Ovary (tissue), 3 donors: ENCODE measurements at regions not wholly inside any gene's neighbourhood (a gene's known extent, or its start where the extent isn't known, plus 50 kb on each side); places are given as distances from the start of the nearest gene placed in this dataset.

Experiments used
- CTCF ChIP-seq, 3 donors: fragments of 450-650 bp in 2 of 3; fragments of 200-600 bp in 1 of 3; IDR thresholded peaks; one replicate each; pipeline versions ENCODE4 v1.5.1 to v1.8.0; 2016 to 2022; ENCODE audit warnings: antibody characterized with exemption in 3 of 3, mild to moderate bottlenecking in 1 of 3
- EP300 ChIP-seq: sonication (generic); formaldehyde crosslinking; IDR thresholded peaks from one replicate; pipeline ENCODE4 v1.6.1; 2017; ENCODE audit warnings: antibody characterized with exemption
- POLR2A ChIP-seq: fragments of 450-650 bp; IDR thresholded peaks from one replicate; pipeline ENCODE4 v1.6.1; 2017; ENCODE audit warnings: antibody characterized with exemption, mild to moderate bottlenecking, moderate library complexity
- donor health status: DM: no; HTN: no; CAD: no.

- TF ChIP-seq CTCF (IDR thresholded peaks at IDR 0.05) (no peak), POLR2A (no peak), EP300 (no peak)
Observed at GRCh38 chr20:22321191-22321590, 263.2 kb downstream of the FOXA2 start.
